ENCODE measurements at regions not wholly inside any gene's neighbourhood (a gene's known extent, or its start where the extent isn't known, plus 50 kb on each side); places are given as distances from the start of the nearest gene placed in this dataset.

DNA sequence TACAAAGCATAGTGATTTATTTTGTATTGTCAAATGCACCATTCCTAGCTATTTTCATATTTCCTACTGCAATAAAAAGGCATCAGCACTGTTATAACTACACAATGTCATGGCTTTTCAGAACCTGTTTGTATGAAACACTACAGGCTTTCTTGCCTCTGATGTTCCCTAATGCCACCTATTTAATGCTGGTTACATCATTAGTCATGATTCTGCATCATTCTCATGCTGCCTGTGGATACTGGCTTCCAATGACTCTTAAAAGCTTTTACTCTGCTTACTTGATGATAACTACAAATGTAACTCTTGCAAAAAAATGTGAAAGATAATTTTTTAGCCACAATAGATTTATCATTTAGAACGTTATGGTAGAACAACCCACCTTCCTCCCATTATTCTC lies 529.4 kb downstream of the HTR7 start:
- TF ChIP-seq CTCF (conservative IDR thresholded peaks at IDR 0.05; ENCODE audit: low read length) (no peak), EZH2phosphoT487 (IDR thresholded peaks at IDR 0.05; ENCODE audit: borderline replicate concordance, low read depth, low read length) (no peak)

Measured in OCI-LY7 (cell line).